Osteoblast (primary cell): ENCODE measurements at regions not wholly inside any gene's neighbourhood (a gene's known extent, or its start where the extent isn't known, plus 50 kb on each side); places are given as distances from the start of the nearest gene placed in this dataset.

Experiments
- DNase-seq: peaks from one replicate; pipeline ENCODE4 v3.0.0; 2011; ENCODE audit warnings: low spot score, mixed read lengths; ENCODE audit not compliant: insufficient read length; ENCODE audit errors: missing footprints
- H2AFZ ChIP-seq: 2 replicates; pipeline ENCODE4 v1.6.0; 2011; ENCODE audit warnings: mild to moderate bottlenecking, low read length
- H3K27ac ChIP-seq: 2 replicates; pipeline ENCODE4 v1.5.1; 2011; ENCODE audit warnings: mild to moderate bottlenecking, low read depth, low read length, moderate library complexity
- H3K27me3 ChIP-seq: 2 replicates; pipeline ENCODE4 v1.6.0; 2012; ENCODE audit warnings: mild to moderate bottlenecking, control low read depth, inconsistent platforms, low read length, moderate library complexity; ENCODE audit not compliant: insufficient read depth
- H3K36me3 ChIP-seq: 2 replicates; pipeline ENCODE4 v1.5.1; 2011; ENCODE audit warnings: mild to moderate bottlenecking, low read length, control low read depth, moderate library complexity; ENCODE audit not compliant: insufficient read depth
- H3K4me1 ChIP-seq: 2 replicates; pipeline ENCODE4 v1.5.1; 2011; ENCODE audit warnings: mild to moderate bottlenecking, low read length, control low read depth, moderate library complexity; ENCODE audit not compliant: insufficient read depth
- H3K4me2 ChIP-seq: 2 replicates; pipeline ENCODE4 v1.6.0; 2011; ENCODE audit warnings: mild to moderate bottlenecking, low read length; ENCODE audit not compliant: insufficient read depth
- H3K4me3 ChIP-seq: fragments of 200-600 bp; sonication (generic); 3 replicates; pipeline ENCODE4 v1.5.1; 2012; ENCODE audit warnings: mild to moderate bottlenecking, low read length, inconsistent platforms; ENCODE audit not compliant: insufficient read depth
- H3K79me2 ChIP-seq: 2 replicates; pipeline ENCODE4 v1.6.0; 2012; ENCODE audit warnings: mild to moderate bottlenecking, low read length, control low read depth, inconsistent platforms; ENCODE audit not compliant: insufficient read depth
- H3K9me3 ChIP-seq: 2 replicates; pipeline ENCODE4 v1.5.1; 2011; ENCODE audit warnings: low read depth, low read length, control low read depth
- H4K20me1 ChIP-seq: 2 replicates; pipeline ENCODE4 v1.6.0; 2012; ENCODE audit warnings: mild to moderate bottlenecking, low read length, control low read depth; ENCODE audit not compliant: insufficient read depth
- TF ChIP-seq, protein P1 (sequence below): IDR thresholded peaks from 2 replicates; pipeline ENCODE4 v1.5.1; 2011; ENCODE audit warnings: mild to moderate bottlenecking, low read depth, low read length, moderate library complexity; ENCODE audit errors: extremely low read depth

DNA sequence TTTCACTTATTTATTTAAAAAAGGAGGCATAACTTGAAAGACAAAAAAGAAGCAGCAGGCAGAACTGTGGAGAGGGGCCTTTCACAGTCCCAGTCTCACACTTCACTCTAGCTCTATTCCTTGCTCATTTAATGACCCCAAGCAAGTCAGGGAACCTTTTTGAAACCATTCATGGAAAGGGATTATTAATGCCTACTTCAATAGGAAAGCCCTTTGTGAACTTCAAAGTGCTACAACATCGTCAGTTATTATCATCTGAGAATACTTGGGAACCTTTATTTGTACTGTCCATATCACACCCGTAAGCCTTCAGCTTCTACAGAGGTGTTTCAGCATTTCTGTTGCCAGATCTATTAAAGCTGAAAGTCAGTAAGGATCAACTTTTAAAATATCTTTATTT is 320.2 kb downstream of the TMEM161B start:
- Histone ChIP-seq H3K4me2 (no peak overlapping the region), H3K4me3 (no peak overlapping the region), H3K27me3 (no peaks in the 10 kb centered on the region), H3K9me3 (no peaks in the 10 kb centered on the region), H3K79me2 (no peaks in the 10 kb centered on the region), H3K4me1 (no peaks in the 10 kb centered on the region), H4K20me1 (no peaks in the 10 kb centered on the region), H3K36me3 (no peaks in the 10 kb centered on the region), H2AFZ (no peak overlapping the region), H3K27ac (no peak overlapping the region)
- DNase-seq = no peak
- TF ChIP-seq, protein P1, sequence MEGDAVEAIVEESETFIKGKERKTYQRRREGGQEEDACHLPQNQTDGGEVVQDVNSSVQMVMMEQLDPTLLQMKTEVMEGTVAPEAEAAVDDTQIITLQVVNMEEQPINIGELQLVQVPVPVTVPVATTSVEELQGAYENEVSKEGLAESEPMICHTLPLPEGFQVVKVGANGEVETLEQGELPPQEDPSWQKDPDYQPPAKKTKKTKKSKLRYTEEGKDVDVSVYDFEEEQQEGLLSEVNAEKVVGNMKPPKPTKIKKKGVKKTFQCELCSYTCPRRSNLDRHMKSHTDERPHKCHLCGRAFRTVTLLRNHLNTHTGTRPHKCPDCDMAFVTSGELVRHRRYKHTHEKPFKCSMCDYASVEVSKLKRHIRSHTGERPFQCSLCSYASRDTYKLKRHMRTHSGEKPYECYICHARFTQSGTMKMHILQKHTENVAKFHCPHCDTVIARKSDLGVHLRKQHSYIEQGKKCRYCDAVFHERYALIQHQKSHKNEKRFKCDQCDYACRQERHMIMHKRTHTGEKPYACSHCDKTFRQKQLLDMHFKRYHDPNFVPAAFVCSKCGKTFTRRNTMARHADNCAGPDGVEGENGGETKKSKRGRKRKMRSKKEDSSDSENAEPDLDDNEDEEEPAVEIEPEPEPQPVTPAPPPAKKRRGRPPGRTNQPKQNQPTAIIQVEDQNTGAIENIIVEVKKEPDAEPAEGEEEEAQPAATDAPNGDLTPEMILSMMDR = no peak

DNA sequence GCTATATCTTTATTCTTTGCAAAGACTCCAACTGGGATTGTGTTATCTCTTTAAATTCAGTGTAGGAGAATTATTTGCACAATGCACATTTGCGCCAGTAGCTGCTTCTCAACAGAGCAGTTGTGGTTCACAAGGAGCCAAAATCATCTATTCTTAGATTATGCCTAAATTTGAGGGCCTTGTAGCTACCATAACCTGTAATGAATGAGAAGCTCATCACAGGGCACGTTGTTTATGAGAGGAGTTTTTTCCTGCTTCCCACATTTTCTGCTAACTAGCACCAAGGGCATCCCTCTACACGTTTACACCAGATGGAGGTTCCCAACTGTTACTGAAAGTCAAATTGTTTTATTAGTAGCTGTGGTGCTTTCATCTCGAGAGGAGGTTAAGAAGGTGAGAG is 322.4 kb downstream of the TMEM161B start:
- Histone ChIP-seq H3K9me3 (no peaks in the 10 kb centered on the region), H2AFZ (no peak overlapping the region), H3K4me2 (no peak overlapping the region), H3K27me3 (no peaks in the 10 kb centered on the region), H3K4me1 (no peaks in the 10 kb centered on the region), H3K79me2 (no peaks in the 10 kb centered on the region), H4K20me1 (no peaks in the 10 kb centered on the region), H3K27ac (no peak overlapping the region), H3K36me3 (no peaks in the 10 kb centered on the region), H3K4me3 (no peak overlapping the region)
- TF ChIP-seq, protein P1 = no peak
- no peak for DNase-seq

DNA sequence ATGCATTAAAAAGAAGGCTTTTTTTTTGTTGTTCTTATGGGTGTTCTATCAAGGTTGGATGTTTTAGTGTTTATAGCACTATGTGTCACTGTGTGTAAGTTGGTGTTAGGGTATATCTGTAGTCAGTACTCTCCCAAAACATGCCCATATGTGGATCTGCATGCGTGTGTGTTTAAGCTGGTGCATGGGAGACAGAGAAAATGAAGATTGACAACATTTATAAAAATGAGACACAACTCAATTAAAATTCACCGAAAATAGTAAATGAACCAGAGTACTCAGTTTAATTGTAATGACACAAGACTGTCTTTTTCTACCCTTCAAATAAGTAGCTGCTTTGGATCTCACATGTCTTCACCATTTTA is 323.4 kb downstream of the TMEM161B start:
- no peak overlapping the region for H3K4me2 ChIP-seq
- no peaks in the 10 kb centered on the region for H3K79me2 ChIP-seq
- no peak overlapping the region for H3K4me3 ChIP-seq
- TF ChIP-seq, protein P1 = no peak
- H4K20me1 ChIP-seq = no peaks in the 10 kb centered on the region
- no peaks in the 10 kb centered on the region for H3K4me1 ChIP-seq
- H3K27ac ChIP-seq = no peak overlapping the region
- no peaks in the 10 kb centered on the region for H3K27me3 ChIP-seq
- no peaks in the 10 kb centered on the region for H3K9me3 ChIP-seq
- DNase-seq = no peak
- H3K36me3 ChIP-seq = no peaks in the 10 kb centered on the region
- no peak overlapping the region for H2AFZ ChIP-seq

DNA sequence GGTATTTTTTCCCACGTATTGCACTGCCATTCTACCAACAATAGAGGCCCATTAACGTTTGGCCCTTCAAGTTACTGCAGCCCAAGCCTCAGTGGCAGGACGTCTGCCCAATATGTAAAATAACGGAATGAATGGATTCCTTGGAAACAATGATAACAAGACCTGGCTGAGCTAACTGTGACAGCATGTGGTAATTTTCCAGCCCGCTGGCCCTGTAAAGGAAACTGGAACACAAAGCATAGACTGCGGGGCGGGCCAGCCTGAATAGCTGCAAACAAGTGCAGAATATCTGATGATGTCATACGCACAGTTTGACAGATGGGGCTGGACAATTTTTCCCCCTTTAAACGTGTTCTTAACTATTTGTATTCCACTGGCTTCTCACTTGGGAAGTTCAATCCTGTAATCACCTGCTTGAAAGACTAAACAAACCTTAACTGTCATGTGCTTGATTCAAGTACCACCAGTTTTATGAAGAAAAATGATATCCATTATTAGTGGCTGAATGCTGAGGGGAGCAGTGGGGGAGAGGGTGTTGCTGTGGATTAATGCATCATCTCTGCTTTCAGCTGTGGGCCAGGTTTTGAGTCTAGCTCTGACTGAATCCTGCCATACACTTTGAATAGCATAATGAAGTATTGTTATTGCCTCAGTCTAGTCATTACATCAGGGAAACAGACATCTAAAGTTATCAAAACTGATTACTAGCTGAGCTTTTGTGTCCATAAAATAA is 323.9 kb downstream of the TMEM161B start:
- no peaks in the 10 kb centered on the region for H3K4me1 ChIP-seq
- no peak overlapping the region for H3K27ac ChIP-seq
- no peaks in the 10 kb centered on the region for H3K9me3 ChIP-seq
- H3K36me3 ChIP-seq = no peaks in the 10 kb centered on the region
- H2AFZ ChIP-seq = no peak overlapping the region
- H3K4me3 ChIP-seq = no peak overlapping the region
- no peaks in the 10 kb centered on the region for H3K79me2 ChIP-seq
- no peak overlapping the region for H3K4me2 ChIP-seq
- TF ChIP-seq, protein P1 = no peak
- H3K27me3 ChIP-seq = no peaks in the 10 kb centered on the region
- no peak for DNase-seq
- no peaks in the 10 kb centered on the region for H4K20me1 ChIP-seq
